B cell (primary cell): ENCODE measurements at regions not wholly inside any gene's neighbourhood (a gene's known extent, or its start where the extent isn't known, plus 50 kb on each side); places are given as distances from the start of the nearest gene placed in this dataset.

ENCODE experiments used
- ATAC-seq: fragments of 200-7000 bp; cut with Tn5 transposase; one replicate; pipeline ENCODE4 v1.10.0; 2021; ENCODE audit warnings: low read depth, mild to moderate bottlenecking, moderate number of reproducible peaks, moderate library complexity
- CTCF ChIA-PET: fragments of 350-600 bp; sonication (Branson Sonifier 250); formaldehyde crosslinking; loops from one replicate; lab custom pipeline; 2021; ENCODE audit warnings: antibody characterized with exemption, inconsistent platforms; lab: Charles Lee
- POLR2A ChIA-PET: fragments of 350-600 bp; sonication (Branson Sonifier 250); formaldehyde crosslinking; loops from one replicate; lab custom pipeline; 2021; ENCODE audit warnings: antibody characterized with exemption; lab: Charles Lee
- DNase-seq: peaks from one replicate; pipeline ENCODE4 v3.0.0; 2013
- H2AFZ ChIP-seq: 2 replicates; pipeline ENCODE4 v1.6.1; 2012; ENCODE audit warnings: mild to moderate bottlenecking, low read depth, low read length; ENCODE audit not compliant: insufficient read depth, poor library complexity, severe bottlenecking
- H3K27ac ChIP-seq, 2 donors: 1 replicate in 1 of 2; 2 replicates in 1 of 2; pipeline ENCODE4 v1.5.1; 2012 to 2013; ENCODE audit warnings: low read length in 2 of 2, mild to moderate bottlenecking in 2 of 2, moderate library complexity in 1 of 2
- H3K27me3 ChIP-seq, 4 experiments: fragments of 200-600 bp in 1 of 4; sonication (generic) in 1 of 4; replicated peaks in 1 of 4; 1 replicate in 2 of 4; 2 replicates in 2 of 4; pipeline versions ENCODE4 v1.6.1 to v1.7.0; 2013 to 2016; ENCODE audit warnings: low read length in 3 of 4, mild to moderate bottlenecking in 2 of 4, mixed read lengths in 1 of 4, moderate library complexity in 1 of 4; ENCODE audit not compliant: insufficient read depth in 4 of 4, control insufficient read depth in 3 of 4; ENCODE audit errors: control extremely low read depth in 1 of 4
- H3K36me3 ChIP-seq, 2 experiments: replicated peaks in 1 of 2; 1 replicate in 1 of 2; 2 replicates in 1 of 2; pipeline versions ENCODE4 v1.6.1 to v1.7.1; 2013; ENCODE audit warnings: low read length in 1 of 2; ENCODE audit not compliant: insufficient read depth in 2 of 2, control insufficient read depth in 1 of 2; ENCODE audit errors: control extremely low read depth in 1 of 2, extremely low read depth in 1 of 2
- H3K4me1 ChIP-seq, 2 donors: fragments of 200-600 bp in 1 of 2; sonication (generic) in 1 of 2; 1 replicate in 1 of 2; 2 replicates in 1 of 2; pipeline versions ENCODE4 v1.5.1 to v1.6.1; 2013 to 2017; ENCODE audit warnings: low read length in 2 of 2; ENCODE audit not compliant: control insufficient read depth in 2 of 2, insufficient read depth in 2 of 2
- H3K4me2 ChIP-seq: replicated peaks from 2 replicates; pipeline ENCODE3; 2012; ENCODE audit warnings: mild to moderate bottlenecking, low read depth, low read length; ENCODE audit not compliant: poor library complexity, severe bottlenecking
- H3K4me3 ChIP-seq, 5 experiments: fragments of 200-600 bp in 1 of 5; sonication (generic) in 1 of 5; 1 replicate in 3 of 5; 2 replicates in 2 of 5; pipeline versions ENCODE4 v1.5.1 to v1.7.0; 2011 to 2016; ENCODE audit warnings: low read length in 4 of 5, mild to moderate bottlenecking in 4 of 5, low read depth in 2 of 5, control low read depth in 1 of 5, moderate library complexity in 1 of 5; ENCODE audit not compliant: insufficient read depth in 1 of 5; ENCODE audit errors: control extremely low read depth in 1 of 5, extremely low read depth in 1 of 5
- H3K79me2 ChIP-seq: fragments of 200-600 bp; sonication (generic); one replicate; pipeline ENCODE4 v1.6.0; 2016; ENCODE audit warnings: low read length; ENCODE audit not compliant: control insufficient read depth, insufficient read depth
- H3K9ac ChIP-seq: fragments of 200-600 bp; sonication (generic); 2 replicates; pipeline ENCODE4 v1.6.1; 2017; ENCODE audit warnings: mild to moderate bottlenecking, low read length, moderate library complexity
- H3K9me3 ChIP-seq, 3 donors: one replicate each; pipeline versions ENCODE4 v1.6.1 to v1.7.1; 2013; ENCODE audit warnings: low read length in 2 of 3; ENCODE audit not compliant: control insufficient read depth in 2 of 3, insufficient read depth in 1 of 3; ENCODE audit errors: control extremely low read depth in 1 of 3
- H4K20me1 ChIP-seq: 2 replicates; pipeline ENCODE4 v1.6.0; 2012; ENCODE audit warnings: mild to moderate bottlenecking, low read length; ENCODE audit not compliant: insufficient read depth, control insufficient read depth, poor library complexity, severe bottlenecking
- H3K27ac Mint-ChIP-seq: one replicate; pipeline ENCODE4 v1.8.0; 2021; ENCODE audit warnings: mixed read lengths
- H3K27me3 Mint-ChIP-seq: one replicate; pipeline ENCODE4 v1.8.0; 2021; ENCODE audit warnings: mixed read lengths
- H3K4me1 Mint-ChIP-seq: one replicate; pipeline ENCODE4 v1.8.0; 2021; ENCODE audit warnings: mixed read lengths
- H3K4me3 Mint-ChIP-seq: one replicate; pipeline ENCODE4 v1.8.0; 2021; ENCODE audit warnings: mixed read lengths
- H3K9me3 Mint-ChIP-seq: one replicate; pipeline ENCODE4 v1.8.0; 2022; ENCODE audit warnings: mixed read lengths; ENCODE audit not compliant: insufficient read depth
- EZH2 ChIP-seq: IDR thresholded peaks from 2 replicates; pipeline ENCODE4 v1.6.1; 2012; ENCODE audit warnings: borderline replicate concordance, low read depth, mild to moderate bottlenecking, moderate library complexity, low read length; ENCODE audit not compliant: insufficient read depth, poor library complexity, severe bottlenecking
- WGBS: methylation state at CpG from one replicate; pipeline ENCODE4 v1.1.5; 2013; ENCODE audit warnings: missing lambda C conversion rate; ENCODE audit not compliant: insufficient coverage; 5-methylcytosine and 5-hydroxymethylcytosine counted together
- intact Hi-C: fragments of 100-400 bp; cut with micrococcal nuclease; formaldehyde crosslinking; loops from one replicate; pipeline ENCODE4 v1.10.0; 2022
- TF ChIP-seq, protein P1 (sequence below): fragments of 200-600 bp; IDR thresholded peaks from one replicate; pipeline ENCODE4 v1.8.0; 2022; ENCODE audit warnings: antibody characterized with exemption, mild to moderate bottlenecking

DNA sequence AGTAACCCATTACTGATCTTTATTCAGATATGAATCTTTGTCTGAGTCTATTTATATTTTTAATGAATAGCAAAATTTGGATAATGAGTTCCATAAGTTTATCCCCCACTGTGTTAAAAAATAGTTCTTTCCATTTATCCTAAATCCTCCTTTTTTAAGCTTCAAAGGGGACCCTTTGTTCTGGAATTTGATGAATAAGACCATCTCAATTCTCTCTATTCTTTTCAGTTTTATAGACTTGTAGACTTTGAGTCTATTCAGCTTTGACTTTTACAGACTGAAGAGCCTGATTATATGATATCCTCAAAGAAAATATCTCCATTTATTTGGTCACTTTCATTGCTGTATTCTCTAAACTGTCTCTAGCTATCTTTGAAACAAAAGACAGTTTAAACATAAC, 2146.1 kb upstream of the CELF4 start:
- Histone ChIP-seq H3K27ac (no peak overlapping the region), H3K4me2 (no peak overlapping the region), H3K4me1 (no peaks in the 10 kb centered on the region), H3K9ac (no peak overlapping the region), H3K9me3 (no peaks in the 10 kb centered on the region), H2AFZ (no peak overlapping the region), H3K4me3 (no peak overlapping the region), H3K36me3 (no peaks in the 10 kb centered on the region), H3K79me2 (no peaks in the 10 kb centered on the region), H3K27me3 (no peaks in the 10 kb centered on the region), H4K20me1 (no peaks in the 10 kb centered on the region)
- H3K27me3 Mint-ChIP-seq: no peaks in the 10 kb centered on the region
- CTCF ChIA-PET: no interaction called here
- intact Hi-C loops: no loop called here
- ATAC-seq: no peak
- H3K4me1 Mint-ChIP-seq: no peaks in the 10 kb centered on the region
- peaks cover 7% of the 10 kb centered on the region for H3K9me3 Mint-ChIP-seq
- TF ChIP-seq, protein P1, sequence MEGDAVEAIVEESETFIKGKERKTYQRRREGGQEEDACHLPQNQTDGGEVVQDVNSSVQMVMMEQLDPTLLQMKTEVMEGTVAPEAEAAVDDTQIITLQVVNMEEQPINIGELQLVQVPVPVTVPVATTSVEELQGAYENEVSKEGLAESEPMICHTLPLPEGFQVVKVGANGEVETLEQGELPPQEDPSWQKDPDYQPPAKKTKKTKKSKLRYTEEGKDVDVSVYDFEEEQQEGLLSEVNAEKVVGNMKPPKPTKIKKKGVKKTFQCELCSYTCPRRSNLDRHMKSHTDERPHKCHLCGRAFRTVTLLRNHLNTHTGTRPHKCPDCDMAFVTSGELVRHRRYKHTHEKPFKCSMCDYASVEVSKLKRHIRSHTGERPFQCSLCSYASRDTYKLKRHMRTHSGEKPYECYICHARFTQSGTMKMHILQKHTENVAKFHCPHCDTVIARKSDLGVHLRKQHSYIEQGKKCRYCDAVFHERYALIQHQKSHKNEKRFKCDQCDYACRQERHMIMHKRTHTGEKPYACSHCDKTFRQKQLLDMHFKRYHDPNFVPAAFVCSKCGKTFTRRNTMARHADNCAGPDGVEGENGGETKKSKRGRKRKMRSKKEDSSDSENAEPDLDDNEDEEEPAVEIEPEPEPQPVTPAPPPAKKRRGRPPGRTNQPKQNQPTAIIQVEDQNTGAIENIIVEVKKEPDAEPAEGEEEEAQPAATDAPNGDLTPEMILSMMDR: no peak
- no peak for TF ChIP-seq EZH2
- POLR2A ChIA-PET: no interaction called here
- DNase-seq: no peak
- H3K27ac Mint-ChIP-seq: no peak overlapping the region
- no peak overlapping the region for H3K4me3 Mint-ChIP-seq

DNA sequence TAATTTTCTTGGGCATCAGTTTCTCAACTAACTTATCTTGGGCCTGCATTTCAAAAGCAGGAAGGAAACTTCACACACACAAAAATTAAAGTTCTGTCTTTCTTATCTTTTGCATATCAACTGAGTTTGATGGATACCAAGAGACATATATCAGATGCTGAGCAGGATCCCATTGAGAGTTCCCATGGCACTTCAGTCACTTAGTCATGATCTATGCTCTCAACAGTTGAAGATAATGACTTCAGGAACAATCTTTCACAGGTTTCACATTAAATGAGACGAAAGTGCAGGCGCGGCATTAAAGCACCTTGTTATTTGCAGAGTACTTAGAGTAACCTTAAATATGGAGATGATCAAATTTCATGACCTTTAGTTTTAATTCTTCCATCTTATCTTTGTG, 2139.8 kb upstream of the CELF4 start:
- ATAC-seq (no peak), DNase-seq (no peak)
- Histone ChIP-seq H3K36me3 (no peaks in the 10 kb centered on the region), H3K27ac (no peak overlapping the region), H3K4me2 (no peak overlapping the region), H4K20me1 (no peaks in the 10 kb centered on the region), H3K4me1 (no peaks in the 10 kb centered on the region), H2AFZ (no peak overlapping the region), H3K9ac (no peak overlapping the region), H3K79me2 (no peaks in the 10 kb centered on the region), H3K4me3 (no peak overlapping the region), H3K9me3 (no peaks in the 10 kb centered on the region), H3K27me3 (no peaks in the 10 kb centered on the region)
- TF ChIP-seq, protein P1: no peak
- TF ChIP-seq EZH2: no peak
- WGBS: no CpG with 5 or more reads among the region's 3 CpGs
- POLR2A ChIA-PET: no interaction called here
- CTCF ChIA-PET: no interaction called here
- Mint-ChIP-seq H3K9me3 (peaks cover 2% of the 10 kb centered on the region), H3K27ac (no peak overlapping the region), H3K4me3 (no peak overlapping the region), H3K4me1 (no peaks in the 10 kb centered on the region), H3K27me3 (no peaks in the 10 kb centered on the region)
- intact Hi-C loops: no loop called here
